HL-60 (cell line): ENCODE measurements at regions not wholly inside any gene's neighbourhood (a gene's known extent, or its start where the extent isn't known, plus 50 kb on each side); places are given as distances from the start of the nearest gene placed in this dataset.
A peak's percentile ranks its signal among the peaks of the same experiment; 100 is the strongest.

Source experiments
- DNase-seq, 2 experiments: peaks; one replicate each; pipeline ENCODE4 v3.0.0-alpha.2; 2010 to 2020; ENCODE audit warnings: low read depth in 1 of 2, low spot score in 1 of 2
- H3K27ac ChIP-seq: fragments of 250-450 bp; sonication (Bioruptor Pico); replicated peaks from 2 replicates; pipeline ENCODE4 v1.5.1; 2020; ENCODE audit warnings: mild to moderate bottlenecking, moderate library complexity
- H3K27me3 ChIP-seq: fragments of 250-450 bp; sonication (Bioruptor Pico); 2 replicates; pipeline ENCODE4 v1.5.1; 2021; ENCODE audit warnings: mild to moderate bottlenecking, moderate library complexity; ENCODE audit not compliant: insufficient read depth, poor library complexity, severe bottlenecking
- H3K4me3 ChIP-seq: replicated peaks from 2 replicates; pipeline ENCODE4 v1.5.1; 2011; ENCODE audit warnings: mild to moderate bottlenecking, control low read depth, low read length; ENCODE audit not compliant: insufficient read depth
- GABPA ChIP-seq: IDR thresholded peaks from 2 replicates; pipeline ENCODE4 v1.6.1; 2012; ENCODE audit warnings: low read depth
- POLR2AphosphoS5 ChIP-seq: IDR thresholded peaks from 2 replicates; pipeline ENCODE4 v1.6.1; 2012; ENCODE audit warnings: low read depth
- SPI1 ChIP-seq: IDR thresholded peaks from 2 replicates; pipeline ENCODE4 v1.6.1; 2012; ENCODE audit warnings: low read depth, mild to moderate bottlenecking, borderline replicate concordance
- TF ChIP-seq, protein P1 (sequence below): IDR thresholded peaks from 2 replicates; pipeline ENCODE4 v1.6.1; 2012; ENCODE audit warnings: low read depth; ENCODE audit not compliant: insufficient replicate concordance
- TF ChIP-seq, protein P2 (sequence below): IDR thresholded peaks from one replicate; pipeline ENCODE4 v1.5.1; 2011; ENCODE audit warnings: low read length, control low read depth, inconsistent platforms; ENCODE audit not compliant: insufficient read depth

DNA sequence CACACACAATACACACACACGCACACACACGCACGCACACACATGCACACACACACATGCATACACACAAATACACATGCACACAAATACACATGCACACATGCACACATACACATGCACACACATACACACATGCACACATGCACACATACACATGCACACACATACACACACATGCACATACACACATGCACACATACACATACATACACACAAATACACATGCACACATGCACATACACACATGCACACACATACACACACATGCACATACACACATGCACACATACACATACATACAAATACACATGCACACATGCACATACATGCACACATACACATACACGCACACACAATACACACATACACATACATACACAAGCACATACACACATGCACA, 175.4 kb upstream of the RREB1 start:
- no peak for DNase-seq
- H3K4me3 ChIP-seq: no peak overlapping the region
- no peaks in the 10 kb centered on the region for H3K27me3 ChIP-seq
- TF ChIP-seq GABPA: no peak
- TF ChIP-seq, protein P1, sequence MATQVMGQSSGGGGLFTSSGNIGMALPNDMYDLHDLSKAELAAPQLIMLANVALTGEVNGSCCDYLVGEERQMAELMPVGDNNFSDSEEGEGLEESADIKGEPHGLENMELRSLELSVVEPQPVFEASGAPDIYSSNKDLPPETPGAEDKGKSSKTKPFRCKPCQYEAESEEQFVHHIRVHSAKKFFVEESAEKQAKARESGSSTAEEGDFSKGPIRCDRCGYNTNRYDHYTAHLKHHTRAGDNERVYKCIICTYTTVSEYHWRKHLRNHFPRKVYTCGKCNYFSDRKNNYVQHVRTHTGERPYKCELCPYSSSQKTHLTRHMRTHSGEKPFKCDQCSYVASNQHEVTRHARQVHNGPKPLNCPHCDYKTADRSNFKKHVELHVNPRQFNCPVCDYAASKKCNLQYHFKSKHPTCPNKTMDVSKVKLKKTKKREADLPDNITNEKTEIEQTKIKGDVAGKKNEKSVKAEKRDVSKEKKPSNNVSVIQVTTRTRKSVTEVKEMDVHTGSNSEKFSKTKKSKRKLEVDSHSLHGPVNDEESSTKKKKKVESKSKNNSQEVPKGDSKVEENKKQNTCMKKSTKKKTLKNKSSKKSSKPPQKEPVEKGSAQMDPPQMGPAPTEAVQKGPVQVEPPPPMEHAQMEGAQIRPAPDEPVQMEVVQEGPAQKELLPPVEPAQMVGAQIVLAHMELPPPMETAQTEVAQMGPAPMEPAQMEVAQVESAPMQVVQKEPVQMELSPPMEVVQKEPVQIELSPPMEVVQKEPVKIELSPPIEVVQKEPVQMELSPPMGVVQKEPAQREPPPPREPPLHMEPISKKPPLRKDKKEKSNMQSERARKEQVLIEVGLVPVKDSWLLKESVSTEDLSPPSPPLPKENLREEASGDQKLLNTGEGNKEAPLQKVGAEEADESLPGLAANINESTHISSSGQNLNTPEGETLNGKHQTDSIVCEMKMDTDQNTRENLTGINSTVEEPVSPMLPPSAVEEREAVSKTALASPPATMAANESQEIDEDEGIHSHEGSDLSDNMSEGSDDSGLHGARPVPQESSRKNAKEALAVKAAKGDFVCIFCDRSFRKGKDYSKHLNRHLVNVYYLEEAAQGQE: no peak
- TF ChIP-seq POLR2AphosphoS5: no peak
- TF ChIP-seq, protein P2, sequence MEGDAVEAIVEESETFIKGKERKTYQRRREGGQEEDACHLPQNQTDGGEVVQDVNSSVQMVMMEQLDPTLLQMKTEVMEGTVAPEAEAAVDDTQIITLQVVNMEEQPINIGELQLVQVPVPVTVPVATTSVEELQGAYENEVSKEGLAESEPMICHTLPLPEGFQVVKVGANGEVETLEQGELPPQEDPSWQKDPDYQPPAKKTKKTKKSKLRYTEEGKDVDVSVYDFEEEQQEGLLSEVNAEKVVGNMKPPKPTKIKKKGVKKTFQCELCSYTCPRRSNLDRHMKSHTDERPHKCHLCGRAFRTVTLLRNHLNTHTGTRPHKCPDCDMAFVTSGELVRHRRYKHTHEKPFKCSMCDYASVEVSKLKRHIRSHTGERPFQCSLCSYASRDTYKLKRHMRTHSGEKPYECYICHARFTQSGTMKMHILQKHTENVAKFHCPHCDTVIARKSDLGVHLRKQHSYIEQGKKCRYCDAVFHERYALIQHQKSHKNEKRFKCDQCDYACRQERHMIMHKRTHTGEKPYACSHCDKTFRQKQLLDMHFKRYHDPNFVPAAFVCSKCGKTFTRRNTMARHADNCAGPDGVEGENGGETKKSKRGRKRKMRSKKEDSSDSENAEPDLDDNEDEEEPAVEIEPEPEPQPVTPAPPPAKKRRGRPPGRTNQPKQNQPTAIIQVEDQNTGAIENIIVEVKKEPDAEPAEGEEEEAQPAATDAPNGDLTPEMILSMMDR: no peak
- no peak for TF ChIP-seq SPI1
- H3K27ac ChIP-seq: peak overlapping the region; percentile 85; the same call in 1 of the 2 replicates

DNA sequence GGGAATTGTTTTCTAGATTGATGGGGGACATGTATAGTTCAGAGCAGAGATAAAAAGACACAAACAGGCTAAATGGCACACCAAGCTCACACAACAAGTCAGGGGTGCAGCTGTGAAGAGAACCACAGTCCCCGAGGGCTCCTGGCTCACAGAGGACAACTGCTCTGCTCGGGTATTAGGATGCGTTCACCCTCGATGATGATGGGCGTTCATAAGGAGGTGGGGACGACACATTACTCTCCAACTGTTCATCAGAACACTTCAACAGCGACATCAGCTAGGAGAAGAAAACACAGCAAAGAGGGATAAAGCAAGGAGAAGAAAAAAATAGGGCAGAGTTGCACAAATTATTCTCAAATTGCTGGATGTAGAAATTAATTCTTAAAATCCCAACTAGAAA, 174.8 kb upstream of the RREB1 start:
- TF ChIP-seq, protein P2: no peak
- TF ChIP-seq POLR2AphosphoS5: no peak
- Histone ChIP-seq H3K27me3 (no peaks in the 10 kb centered on the region), H3K27ac (no peak overlapping the region), H3K4me3 (no peak overlapping the region)
- DNase-seq: no peak

DNA sequence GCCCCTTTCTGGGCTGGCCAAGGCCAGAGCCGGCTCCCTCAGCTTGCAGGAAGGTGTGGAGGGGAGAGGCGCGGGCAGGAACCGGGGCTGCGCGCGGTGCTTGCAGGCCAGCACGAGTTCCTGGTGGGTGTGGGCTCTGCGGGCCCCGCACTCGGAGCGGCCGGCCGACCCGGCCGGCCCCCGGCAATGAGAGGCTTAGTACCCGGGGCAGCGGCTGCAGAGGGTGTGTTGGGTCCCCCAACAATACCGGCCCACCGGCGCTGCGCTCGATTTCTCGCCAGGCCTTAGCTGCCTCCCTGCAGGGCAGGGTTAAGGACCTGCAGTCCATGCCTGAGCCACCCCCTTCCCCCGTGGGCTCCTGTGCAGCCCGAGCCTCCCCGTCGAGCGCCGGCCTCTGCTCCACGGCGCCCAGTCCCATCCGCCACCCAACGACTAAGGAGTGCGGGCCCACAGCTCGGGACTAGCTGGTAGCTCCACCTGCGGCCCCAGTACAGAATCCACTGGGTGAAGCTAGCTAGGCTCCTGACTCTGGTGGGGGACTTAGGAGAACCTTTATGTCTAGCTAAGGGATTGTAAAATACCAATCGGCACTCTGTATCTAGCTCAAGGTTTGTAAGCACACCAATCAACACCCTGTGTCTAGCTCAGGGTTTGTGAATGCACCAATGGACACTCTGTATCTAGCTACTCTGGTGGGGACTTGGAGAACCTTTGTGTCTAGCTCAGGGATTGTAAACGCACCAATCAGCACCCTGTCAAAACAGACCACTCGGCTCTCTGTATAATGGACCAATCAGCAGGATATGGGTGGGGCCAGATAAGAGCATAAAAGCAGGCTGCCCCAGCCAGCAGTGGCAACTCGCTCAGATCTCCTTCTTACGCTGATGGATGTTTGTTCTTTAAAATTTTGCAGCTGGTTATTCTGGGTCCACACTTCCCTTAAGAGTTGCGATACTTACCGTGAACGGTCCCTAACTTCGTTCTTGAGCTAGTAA, 167.4 kb upstream of the RREB1 start:
- Histone ChIP-seq H3K27me3 (no peaks in the 10 kb centered on the region), H3K27ac (peak overlapping the region; percentile 99), H3K4me3 (no peak overlapping the region)
- TF ChIP-seq POLR2AphosphoS5: no peak
- no peak for TF ChIP-seq SPI1
- no peak for TF ChIP-seq GABPA
- TF ChIP-seq, protein P2: no peak
- TF ChIP-seq, protein P1: no peak
- DNase-seq: no peak

DNA sequence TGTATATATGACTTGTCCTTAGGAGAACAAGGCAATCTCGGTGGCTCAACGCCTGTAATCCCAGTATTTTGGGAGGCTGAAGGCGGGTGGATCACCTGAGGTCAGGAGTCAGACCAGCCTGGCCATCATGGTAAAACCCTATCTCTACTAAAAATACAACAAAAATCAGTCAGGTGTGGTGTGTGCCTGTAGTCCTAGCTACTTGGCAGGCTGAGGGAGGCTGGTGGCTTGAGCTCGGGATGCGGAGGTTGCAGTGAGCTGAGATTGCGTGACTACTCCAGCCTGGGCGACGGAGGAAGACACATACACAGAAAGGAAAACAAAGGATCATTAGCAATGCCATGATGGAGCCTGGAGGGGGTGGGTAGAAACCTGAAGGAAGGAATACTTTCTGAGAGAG, 166.6 kb upstream of the RREB1 start:
- H3K27ac ChIP-seq: peak overlapping the region; percentile 99
- no peak for DNase-seq
- no peaks in the 10 kb centered on the region for H3K27me3 ChIP-seq
- TF ChIP-seq POLR2AphosphoS5: 0 out of 2 replicates have a peak, but pooled peaks have one; percentile 30
- no peak for TF ChIP-seq GABPA
- TF ChIP-seq, protein P1: no peak
- no peak overlapping the region for H3K4me3 ChIP-seq
